Testis (tissue), 2 donors: ENCODE measurements at regions not wholly inside any gene's neighbourhood (a gene's known extent, or its start where the extent isn't known, plus 50 kb on each side); places are given as distances from the start of the nearest gene placed in this dataset.

Experiments used
- CTCF ChIP-seq, 3 experiments: fragments of 450-650 bp in 2 of 3; fragments of 200-600 bp in 1 of 3; sonication (generic) in 1 of 3; IDR thresholded peaks; one replicate each; pipeline ENCODE4 v1.5.1; 2016 to 2019; ENCODE audit warnings: antibody characterized with exemption in 3 of 3, mild to moderate bottlenecking in 2 of 3, moderate library complexity in 1 of 3
- POLR2A ChIP-seq: fragments of 450-650 bp; IDR thresholded peaks from one replicate; pipeline ENCODE4 v1.6.1; 2017; ENCODE audit warnings: antibody characterized with exemption, mild to moderate bottlenecking, moderate library complexity

- TF ChIP-seq CTCF (IDR thresholded peaks at IDR 0.05) = no peak
- TF ChIP-seq POLR2A = no peak
Measured at GRCh38 chr14:29392287-29392686, 535.4 kb downstream of the PRKD1 start.
